ENCODE measurements at regions not wholly inside any gene's neighbourhood (a gene's known extent, or its start where the extent isn't known, plus 50 kb on each side); places are given as distances from the start of the nearest gene placed in this dataset.
A peak's percentile ranks its signal among the peaks of the same experiment; 100 is the strongest.

DNA sequence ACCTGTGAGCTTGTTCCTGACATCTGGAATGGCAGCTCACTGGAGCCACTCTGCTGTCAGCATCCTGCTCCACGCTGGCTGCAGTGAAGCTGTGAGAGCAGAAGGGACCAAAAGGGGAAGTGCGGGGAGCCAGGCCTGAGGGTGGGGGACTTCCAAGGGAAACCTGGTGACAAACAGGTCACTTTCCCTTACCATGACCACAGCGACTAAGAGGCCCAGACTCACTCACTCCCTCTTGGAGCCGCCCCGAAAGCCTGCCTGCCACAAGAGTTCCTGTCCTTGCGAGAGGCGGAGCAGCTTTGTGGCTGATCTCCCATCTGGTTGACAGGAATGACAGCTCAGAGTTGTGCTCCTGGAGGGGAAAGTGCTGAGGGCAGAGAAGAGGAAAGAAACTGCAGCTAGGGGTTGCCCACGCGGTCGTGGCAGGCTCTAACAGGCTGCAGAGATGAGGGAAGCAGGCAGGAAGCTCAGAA lies 183.8 kb upstream of the NTM start:
- H3K27me3 ChIP-seq (ENCODE audit: low read depth, low read length) = peaks cover 22% of the 10 kb centered on the region
- no peak for TF ChIP-seq EZH2phosphoT487 (IDR thresholded peaks at IDR 0.05; ENCODE audit: low read depth)
- TF ChIP-seq CTCF (IDR thresholded peaks at IDR 0.05; ENCODE audit: low read depth, low read length) = no peak

DNA sequence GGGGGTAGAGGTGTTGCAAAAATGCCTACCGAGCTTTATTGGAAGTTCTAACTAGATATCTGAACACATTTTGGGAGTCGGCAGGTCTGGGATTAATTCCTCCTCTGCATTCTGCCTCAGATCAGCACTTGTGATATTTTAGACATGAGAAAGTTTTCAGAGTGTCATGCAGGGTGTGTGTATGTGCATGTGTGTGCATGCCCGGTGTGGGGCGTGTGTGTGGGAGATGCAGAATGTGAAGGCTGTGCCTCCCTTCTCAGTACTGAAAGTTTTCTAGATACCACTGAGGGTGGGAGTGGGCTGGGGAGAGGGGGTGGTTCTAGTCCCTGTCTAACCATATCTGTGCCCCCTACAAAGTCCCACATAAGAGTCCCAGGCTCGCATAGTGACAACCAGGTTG lies 180.0 kb upstream of the NTM start:
- no peaks in the 10 kb centered on the region for H3K36me3 ChIP-seq (replicated peaks; ENCODE audit: low read depth, low read length)
- peaks cover 3% of the 10 kb centered on the region; the same call in 1 of the 2 replicates for H3K4me1 ChIP-seq (ENCODE audit: low read length)
- H2AFZ ChIP-seq (ENCODE audit: low read depth, low read length) = no peak overlapping the region
- H3K9ac ChIP-seq (ENCODE audit: low read length) = no peak overlapping the region
- H3K4me2 ChIP-seq (ENCODE audit: low read length) = no peak overlapping the region
- H3K4me3 ChIP-seq (ENCODE audit: low read length) = no peak overlapping the region
- H3K79me2 ChIP-seq (ENCODE audit: low read length) = no peaks in the 10 kb centered on the region
- H3K27me3 ChIP-seq (ENCODE audit: low read depth, low read length) = peaks cover 41% of the 10 kb centered on the region
- H4K20me1 ChIP-seq (ENCODE audit: insufficient read depth, low read length) = no peaks in the 10 kb centered on the region
- no peak for TF ChIP-seq EZH2phosphoT487 (IDR thresholded peaks at IDR 0.05; ENCODE audit: low read depth)
- TF ChIP-seq CTCF (IDR thresholded peaks at IDR 0.05; ENCODE audit: low read depth, low read length) = no peak
- no peaks in the 10 kb centered on the region for H3K9me3 ChIP-seq (ENCODE audit: insufficient read depth, low read length)
- no peak overlapping the region for H3K27ac ChIP-seq (ENCODE audit: low read length)

More for the DNA sequence above, 183.8 kb upstream of the NTM start:
- Histone ChIP-seq H3K9ac (ENCODE audit: low read length) (no peak overlapping the region), H3K4me3 (ENCODE audit: low read length) (no peak overlapping the region), H3K4me2 (ENCODE audit: low read length) (peak overlapping the region; percentile 13; the same call in 1 of the 2 replicates), H3K4me1 (ENCODE audit: low read length) (peaks cover 3% of the 10 kb centered on the region; the same call in 1 of the 2 replicates), H3K36me3 (replicated peaks; ENCODE audit: low read depth, low read length) (no peaks in the 10 kb centered on the region), H4K20me1 (ENCODE audit: insufficient read depth, low read length) (no peaks in the 10 kb centered on the region), H3K79me2 (ENCODE audit: low read length) (no peaks in the 10 kb centered on the region), H2AFZ (ENCODE audit: low read depth, low read length) (no peak overlapping the region), H3K27ac (ENCODE audit: low read length) (no peak overlapping the region), H3K9me3 (ENCODE audit: insufficient read depth, low read length) (no peaks in the 10 kb centered on the region)

GRCh38 chr11:131191606-131192005 lies 178.8 kb upstream of the NTM start:
- Histone ChIP-seq H2AFZ (ENCODE audit: low read depth, low read length) (no peak overlapping the region), H3K9ac (ENCODE audit: low read length) (no peak overlapping the region), H3K9me3 (ENCODE audit: insufficient read depth, low read length) (no peaks in the 10 kb centered on the region), H4K20me1 (ENCODE audit: insufficient read depth, low read length) (no peaks in the 10 kb centered on the region), H3K27ac (ENCODE audit: low read length) (no peak overlapping the region), H3K4me2 (ENCODE audit: low read length) (no peak overlapping the region), H3K27me3 (ENCODE audit: low read depth, low read length) (peaks cover 50% of the 10 kb centered on the region), H3K36me3 (replicated peaks; ENCODE audit: low read depth, low read length) (no peaks in the 10 kb centered on the region), H3K4me3 (ENCODE audit: low read length) (no peak overlapping the region), H3K79me2 (ENCODE audit: low read length) (no peaks in the 10 kb centered on the region), H3K4me1 (ENCODE audit: low read length) (peaks cover 3% of the 10 kb centered on the region; the same call in 1 of the 2 replicates)
- no peak for TF ChIP-seq EZH2phosphoT487 (IDR thresholded peaks at IDR 0.05; ENCODE audit: low read depth)
- no peak for TF ChIP-seq CTCF (IDR thresholded peaks at IDR 0.05; ENCODE audit: low read depth, low read length)

DNA sequence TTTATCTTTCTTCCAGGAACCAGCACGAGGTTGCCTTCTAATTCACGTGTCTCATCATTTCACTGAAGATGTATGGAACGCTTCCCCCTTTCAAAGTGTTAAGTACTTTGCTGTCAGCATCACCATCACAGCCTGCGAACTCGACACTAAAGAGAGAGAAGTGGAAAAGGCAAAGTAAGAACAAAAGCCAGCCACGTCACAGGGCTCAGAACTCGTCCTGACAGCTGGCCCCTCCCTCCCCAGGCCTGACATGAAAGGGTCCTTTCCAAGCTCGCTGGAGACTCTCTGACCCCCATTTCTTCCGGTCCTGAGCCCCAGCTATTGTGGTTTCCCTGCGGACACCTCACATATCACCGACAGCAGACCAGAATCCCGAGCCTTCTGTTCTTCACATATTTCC lies 177.8 kb upstream of the NTM start:
- Histone ChIP-seq H3K4me1 (ENCODE audit: low read length) (no peaks in the 10 kb centered on the region), H3K27me3 (ENCODE audit: low read depth, low read length) (peaks cover 50% of the 10 kb centered on the region), H3K27ac (ENCODE audit: low read length) (no peak overlapping the region), H3K36me3 (replicated peaks; ENCODE audit: low read depth, low read length) (no peaks in the 10 kb centered on the region), H3K4me2 (ENCODE audit: low read length) (no peak overlapping the region), H3K9me3 (ENCODE audit: insufficient read depth, low read length) (no peaks in the 10 kb centered on the region), H3K4me3 (ENCODE audit: low read length) (no peak overlapping the region), H4K20me1 (ENCODE audit: insufficient read depth, low read length) (no peaks in the 10 kb centered on the region), H3K79me2 (ENCODE audit: low read length) (no peaks in the 10 kb centered on the region), H2AFZ (ENCODE audit: low read depth, low read length) (no peak overlapping the region), H3K9ac (ENCODE audit: low read length) (no peak overlapping the region)
- TF ChIP-seq CTCF (IDR thresholded peaks at IDR 0.05; ENCODE audit: low read depth, low read length) (no peak), EZH2phosphoT487 (IDR thresholded peaks at IDR 0.05; ENCODE audit: low read depth) (no peak)

All from OCI-LY3 (cell line).